ENCODE measurements at regions not wholly inside any gene's neighbourhood (a gene's known extent, or its start where the extent isn't known, plus 50 kb on each side); places are given as distances from the start of the nearest gene placed in this dataset.

GRCh38 chr6:67986694-67987232 is 648.3 kb upstream of the ADGRB3 start:
- Mint-ChIP-seq H3K4me3 (no peak overlapping the region), H3K36me3 (ENCODE audit: low read depth) (no peaks in the 10 kb centered on the region), H3K9me3 (no peaks in the 10 kb centered on the region), H3K27me3 (ENCODE audit: low read depth) (no peaks in the 10 kb centered on the region), H3K4me1 (no peaks in the 10 kb centered on the region), H3K27ac (no peak overlapping the region)
- TF ChIP-seq CTCF (IDR thresholded peaks at IDR 0.05; ENCODE audit: unreplicated experiment in 3 of 3): no peak

- no peaks in the 10 kb centered on the region for H3K9me3 Mint-ChIP-seq
- no peaks in the 10 kb centered on the region for H3K36me3 Mint-ChIP-seq (ENCODE audit: low read depth)
- no peaks in the 10 kb centered on the region for H3K4me1 Mint-ChIP-seq
- no peak for TF ChIP-seq CTCF (IDR thresholded peaks at IDR 0.05; ENCODE audit: unreplicated experiment in 3 of 3)
- H3K4me3 Mint-ChIP-seq: no peak overlapping the region
- H3K27ac Mint-ChIP-seq: no peak overlapping the region
- H3K27me3 Mint-ChIP-seq (ENCODE audit: low read depth): no peaks in the 10 kb centered on the region
Measured at GRCh38 chr6:67976486-67976885, 658.6 kb upstream of the ADGRB3 start.

- no peak overlapping the region for H3K27ac Mint-ChIP-seq
- no peaks in the 10 kb centered on the region for H3K36me3 Mint-ChIP-seq (ENCODE audit: low read depth)
- no peaks in the 10 kb centered on the region for H3K9me3 Mint-ChIP-seq
- no peak overlapping the region for H3K4me3 Mint-ChIP-seq
- TF ChIP-seq CTCF (IDR thresholded peaks at IDR 0.05; ENCODE audit: unreplicated experiment in 3 of 3): no peak
- no peaks in the 10 kb centered on the region for H3K4me1 Mint-ChIP-seq
- H3K27me3 Mint-ChIP-seq (ENCODE audit: low read depth): no peaks in the 10 kb centered on the region
Measured at GRCh38 chr6:67974931-67975330, 660.2 kb upstream of the ADGRB3 start.

GRCh38 chr6:67971812-67972211 is 663.3 kb upstream of the ADGRB3 start:
- no peak overlapping the region for H3K4me3 Mint-ChIP-seq
- H3K27me3 Mint-ChIP-seq (ENCODE audit: low read depth): no peaks in the 10 kb centered on the region
- no peak for TF ChIP-seq CTCF (IDR thresholded peaks at IDR 0.05; ENCODE audit: unreplicated experiment in 3 of 3)
- H3K4me1 Mint-ChIP-seq: no peaks in the 10 kb centered on the region
- no peak overlapping the region for H3K27ac Mint-ChIP-seq
- no peaks in the 10 kb centered on the region for H3K36me3 Mint-ChIP-seq (ENCODE audit: low read depth)
- no peaks in the 10 kb centered on the region for H3K9me3 Mint-ChIP-seq

GRCh38 chr6:67966830-67967229 is 668.3 kb upstream of the ADGRB3 start:
- Mint-ChIP-seq H3K36me3 (ENCODE audit: low read depth) (no peaks in the 10 kb centered on the region), H3K9me3 (no peaks in the 10 kb centered on the region), H3K27ac (no peak overlapping the region), H3K4me1 (no peaks in the 10 kb centered on the region), H3K27me3 (ENCODE audit: low read depth) (no peaks in the 10 kb centered on the region), H3K4me3 (no peak overlapping the region)
- no peak for TF ChIP-seq CTCF (IDR thresholded peaks at IDR 0.05; ENCODE audit: unreplicated experiment in 3 of 3)

GRCh38 chr6:67956352-67956751 is 678.7 kb upstream of the ADGRB3 start:
- TF ChIP-seq CTCF (IDR thresholded peaks at IDR 0.05; ENCODE audit: unreplicated experiment in 3 of 3): no peak
- Mint-ChIP-seq H3K27me3 (ENCODE audit: low read depth) (peaks cover 2% of the 10 kb centered on the region), H3K27ac (no peak overlapping the region), H3K36me3 (ENCODE audit: low read depth) (peaks cover 7% of the 10 kb centered on the region), H3K9me3 (peaks cover 18% of the 10 kb centered on the region), H3K4me1 (no peaks in the 10 kb centered on the region), H3K4me3 (no peak overlapping the region)

All from nephron (organoid).